OCI-LY1 (cell line): ENCODE measurements at regions not wholly inside any gene's neighbourhood (a gene's known extent, or its start where the extent isn't known, plus 50 kb on each side); places are given as distances from the start of the nearest gene placed in this dataset.

Experiments used
- EZH2 ChIP-seq: fragments of 200-600 bp; sonication (generic), shearing (Covaris generic); IDR thresholded peaks from 2 replicates; pipeline ENCODE4 v1.8.0; 2017; ENCODE audit warnings: borderline replicate concordance, mixed run types, mild to moderate bottlenecking, antibody characterized with exemption, low read length, moderate library complexity, mixed read lengths
- TF ChIP-seq, protein P1 (sequence below): fragments of 200-600 bp; sonication (generic), shearing (Covaris generic); IDR thresholded peaks from 2 replicates; pipeline ENCODE4 v1.5.1; 2017; ENCODE audit warnings: mild to moderate bottlenecking, antibody characterized with exemption, low read length, moderate library complexity, mixed read lengths

DNA sequence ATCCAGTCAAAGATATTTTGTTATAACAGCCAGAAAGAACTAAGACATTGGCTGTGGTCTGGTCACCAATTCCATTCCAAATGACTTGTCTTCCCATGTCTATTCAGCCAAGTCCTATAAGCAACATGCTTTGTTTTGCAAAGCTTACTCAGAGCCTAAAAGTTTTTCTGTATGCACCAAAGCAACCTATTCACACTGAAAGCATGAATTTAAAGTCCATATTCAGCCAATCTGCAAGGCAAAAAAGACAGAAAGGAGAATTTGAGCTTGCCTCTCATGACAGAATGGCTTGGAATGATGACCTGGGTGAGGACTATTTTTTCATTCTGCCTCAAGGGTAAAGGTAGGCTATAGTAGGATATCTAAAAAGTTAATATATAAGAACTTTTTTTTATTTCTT, 323.2 kb upstream of the NOCT start:
- TF ChIP-seq, protein P1, sequence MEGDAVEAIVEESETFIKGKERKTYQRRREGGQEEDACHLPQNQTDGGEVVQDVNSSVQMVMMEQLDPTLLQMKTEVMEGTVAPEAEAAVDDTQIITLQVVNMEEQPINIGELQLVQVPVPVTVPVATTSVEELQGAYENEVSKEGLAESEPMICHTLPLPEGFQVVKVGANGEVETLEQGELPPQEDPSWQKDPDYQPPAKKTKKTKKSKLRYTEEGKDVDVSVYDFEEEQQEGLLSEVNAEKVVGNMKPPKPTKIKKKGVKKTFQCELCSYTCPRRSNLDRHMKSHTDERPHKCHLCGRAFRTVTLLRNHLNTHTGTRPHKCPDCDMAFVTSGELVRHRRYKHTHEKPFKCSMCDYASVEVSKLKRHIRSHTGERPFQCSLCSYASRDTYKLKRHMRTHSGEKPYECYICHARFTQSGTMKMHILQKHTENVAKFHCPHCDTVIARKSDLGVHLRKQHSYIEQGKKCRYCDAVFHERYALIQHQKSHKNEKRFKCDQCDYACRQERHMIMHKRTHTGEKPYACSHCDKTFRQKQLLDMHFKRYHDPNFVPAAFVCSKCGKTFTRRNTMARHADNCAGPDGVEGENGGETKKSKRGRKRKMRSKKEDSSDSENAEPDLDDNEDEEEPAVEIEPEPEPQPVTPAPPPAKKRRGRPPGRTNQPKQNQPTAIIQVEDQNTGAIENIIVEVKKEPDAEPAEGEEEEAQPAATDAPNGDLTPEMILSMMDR: no peak
- no peak for TF ChIP-seq EZH2
